ENCODE measurements at regions not wholly inside any gene's neighbourhood (a gene's known extent, or its start where the extent isn't known, plus 50 kb on each side); places are given as distances from the start of the nearest gene placed in this dataset.

DNA sequence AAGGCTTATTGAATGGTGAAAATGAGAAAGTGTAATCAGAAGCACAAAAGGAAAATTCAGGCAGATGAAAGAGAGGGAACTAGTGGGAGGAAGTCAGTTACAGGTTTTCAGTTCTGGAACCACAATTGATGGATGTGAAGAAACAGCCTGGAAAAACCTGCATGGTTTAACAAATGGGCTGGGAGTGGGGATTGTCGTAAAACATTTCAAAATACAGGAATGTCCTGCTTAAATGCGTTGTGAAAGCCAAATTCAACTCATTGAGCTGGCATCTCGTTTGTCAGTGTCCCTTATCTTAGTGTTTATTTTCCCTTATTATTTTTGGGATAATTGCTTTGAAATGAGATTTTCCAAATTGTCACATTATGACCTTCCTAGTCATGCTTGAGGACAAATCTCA lies 106.5 kb upstream of the RFC3 start:
- DNase-seq (ENCODE audit: low read depth) = no peak

GRCh38 chr13:33717775-33718174 lies 100.2 kb upstream of the RFC3 start:
- DNase-seq (ENCODE audit: low read depth) = no peak

DNA sequence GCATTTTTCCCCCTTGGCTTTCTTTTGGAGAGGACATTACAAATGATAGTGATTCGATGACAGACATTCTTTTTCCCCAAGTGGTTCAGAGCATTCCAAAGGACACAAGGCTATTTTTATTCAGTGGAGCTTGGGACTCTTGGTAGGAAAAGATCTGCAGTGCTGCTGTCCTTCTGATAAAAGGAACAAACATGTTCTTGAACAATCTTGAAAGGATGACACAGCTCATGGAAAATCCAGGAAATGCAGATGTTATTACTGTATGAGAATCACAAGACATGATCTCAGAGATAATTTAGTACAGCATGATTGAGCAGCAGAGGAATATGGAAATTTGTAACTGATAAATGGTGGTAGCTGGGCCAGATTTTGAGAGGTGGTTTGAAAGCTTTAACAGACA lies 96.2 kb upstream of the RFC3 start:
- DNase-seq (ENCODE audit: low read depth) = no peak

GRCh38 chr13:33722216-33722915 lies 95.6 kb upstream of the RFC3 start:
- no peak for DNase-seq (ENCODE audit: low read depth)

DNA sequence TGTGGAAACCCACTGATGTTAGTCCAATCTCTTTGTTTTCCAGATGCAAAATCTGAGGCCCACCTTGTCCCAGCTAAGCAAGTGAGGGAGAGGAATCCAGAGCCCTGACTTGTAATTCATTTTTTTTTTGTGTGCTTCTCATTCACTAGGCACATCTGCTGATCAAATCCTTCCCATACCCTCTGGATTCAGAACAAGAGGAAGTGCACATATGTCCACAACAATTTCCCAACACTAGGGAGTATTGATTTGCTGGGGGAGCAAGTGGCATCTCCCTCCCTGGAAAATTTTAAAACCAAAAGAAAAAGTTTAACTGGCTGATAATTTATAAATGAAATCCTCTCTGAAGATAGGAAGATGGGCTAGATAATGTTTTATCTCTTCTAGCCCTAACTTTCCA lies 94.6 kb upstream of the RFC3 start:
- DNase-seq (ENCODE audit: low read depth) = no peak

- peak; percentile 33 for DNase-seq (ENCODE audit: low read depth)
Measured at GRCh38 chr13:33723772-33724435, 94.0 kb upstream of the RFC3 start.

- no peak for DNase-seq (ENCODE audit: low read depth)
Measured at GRCh38 chr13:33725340-33725739, 92.6 kb upstream of the RFC3 start.

DNA sequence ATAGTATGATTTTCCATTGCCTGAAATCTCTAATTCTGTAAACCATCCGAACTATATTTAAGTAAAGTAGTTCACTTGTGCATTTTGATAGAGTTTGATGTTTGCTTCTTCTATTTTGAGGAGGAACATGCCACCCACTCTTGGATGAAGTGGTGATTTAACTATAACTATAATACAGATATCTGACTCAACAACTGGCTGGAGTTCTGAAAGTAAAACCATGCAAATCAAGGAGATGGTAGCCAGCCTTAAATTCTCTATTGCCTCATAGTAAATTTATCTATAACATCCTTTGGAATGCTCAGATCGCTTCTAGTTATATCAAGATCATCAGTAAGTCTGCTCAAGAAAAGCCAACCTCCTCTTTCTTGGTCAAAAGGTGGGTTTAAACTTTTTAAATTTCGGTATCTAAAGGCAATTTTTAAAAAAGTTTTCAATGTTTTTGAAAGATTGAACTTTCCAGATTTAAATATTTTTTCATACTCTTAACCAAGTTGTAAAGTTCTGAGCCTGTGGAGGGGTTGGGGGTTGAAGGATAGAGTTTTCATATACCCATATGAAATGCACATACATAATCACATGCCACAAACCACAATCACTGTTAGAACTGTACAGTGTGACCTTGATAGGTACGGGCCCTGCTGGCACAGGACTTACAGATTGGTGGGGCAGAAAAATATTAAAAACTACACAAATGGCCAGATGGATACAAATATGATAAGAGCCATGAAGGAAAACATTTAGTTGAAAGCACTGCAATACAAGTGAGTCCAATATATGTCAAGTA lies 90.5 kb upstream of the RFC3 start:
- DNase-seq (ENCODE audit: low read depth) = no peak

DNA sequence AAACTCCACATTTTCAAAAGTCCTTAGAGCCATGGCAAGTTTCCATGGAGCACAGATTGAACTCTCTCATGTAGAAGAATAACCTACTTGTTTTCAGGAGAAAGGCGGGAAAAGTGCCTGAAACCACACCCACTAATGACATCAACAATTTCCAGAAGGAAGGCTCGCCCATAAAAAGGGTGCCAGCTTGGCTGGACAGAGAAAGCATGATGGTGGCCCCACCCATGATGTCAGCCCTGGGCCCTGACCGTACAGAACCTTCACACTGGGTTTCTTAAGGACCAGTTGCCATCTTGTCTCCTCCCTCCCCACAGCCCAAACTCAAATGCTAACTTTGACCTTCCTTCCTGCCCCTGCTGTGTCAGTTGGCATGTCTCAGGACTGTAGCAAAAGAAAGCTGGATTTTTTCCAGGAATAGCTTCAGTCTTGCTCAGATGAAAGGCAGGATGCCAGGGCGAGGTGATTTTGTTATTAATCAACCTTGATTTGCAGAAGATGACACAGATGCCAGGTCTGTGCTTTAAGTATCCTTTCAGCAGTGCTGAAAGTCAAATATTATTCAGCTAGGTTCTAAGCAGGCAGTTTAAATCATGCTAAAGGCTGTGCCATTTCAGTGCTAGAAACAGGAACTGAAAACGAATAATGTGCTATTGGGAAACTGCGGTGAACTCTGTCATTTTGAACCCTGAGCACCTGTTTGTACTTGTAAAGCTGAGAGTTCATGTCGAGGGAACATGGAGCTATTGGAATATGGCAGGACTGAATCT lies 89.5 kb upstream of the RFC3 start:
- DNase-seq (ENCODE audit: low read depth) = no peak

GRCh38 chr13:33730147-33730546 lies 87.8 kb upstream of the RFC3 start:
- no peak for DNase-seq (ENCODE audit: low read depth)

- DNase-seq (ENCODE audit: low read depth) = no peak
Measured at GRCh38 chr13:33730619-33731018, 87.3 kb upstream of the RFC3 start.

- no peak for DNase-seq (ENCODE audit: low read depth)
Measured at GRCh38 chr13:33735276-33735675, 82.7 kb upstream of the RFC3 start.

DNA sequence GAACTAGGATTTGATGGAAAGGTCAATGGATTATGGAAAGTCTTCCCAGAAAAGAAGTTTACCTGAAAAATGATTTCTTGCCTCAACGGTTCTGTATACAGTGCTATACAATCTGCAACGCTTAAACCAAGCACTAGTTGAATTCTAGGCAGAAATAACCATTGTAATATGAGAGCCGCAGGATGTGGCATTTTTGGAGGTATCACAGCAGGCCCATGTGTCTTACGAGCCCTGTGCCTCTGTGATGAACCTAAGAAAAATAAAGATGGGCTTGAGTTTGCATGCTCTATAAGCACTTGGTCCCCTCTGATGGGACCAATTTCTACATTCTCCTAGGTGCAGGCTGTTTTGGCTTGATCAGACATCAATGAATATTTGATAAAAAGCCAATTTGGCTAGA lies 78.7 kb upstream of the RFC3 start:
- DNase-seq (ENCODE audit: low read depth) = no peak

- no peak for DNase-seq (ENCODE audit: low read depth)
Measured at GRCh38 chr13:33740134-33740538, 77.8 kb upstream of the RFC3 start.

DNA sequence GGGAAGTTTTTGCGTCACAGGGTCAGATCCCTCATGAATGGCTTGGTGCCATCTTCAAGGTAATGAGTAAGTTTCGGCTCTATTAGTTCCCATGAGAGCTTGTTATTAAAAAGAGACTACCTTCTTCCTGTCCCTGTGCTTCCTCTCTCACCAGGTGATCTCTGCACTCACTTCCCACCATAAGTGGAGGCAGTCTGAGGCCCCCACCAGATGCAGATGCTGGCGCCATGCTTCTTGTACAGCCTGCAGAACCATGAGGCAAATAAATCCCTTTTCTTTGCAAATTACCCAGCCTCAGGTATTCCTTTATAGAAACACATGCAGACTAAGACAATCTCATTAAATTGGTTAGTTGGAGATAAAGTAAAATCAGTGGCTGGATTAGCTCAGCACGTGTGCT lies 75.6 kb upstream of the RFC3 start:
- DNase-seq (ENCODE audit: low read depth) = no peak

GRCh38 chr13:33743438-33744368 lies 74.2 kb upstream of the RFC3 start:
- DNase-seq (ENCODE audit: low read depth) = no peak

DNA sequence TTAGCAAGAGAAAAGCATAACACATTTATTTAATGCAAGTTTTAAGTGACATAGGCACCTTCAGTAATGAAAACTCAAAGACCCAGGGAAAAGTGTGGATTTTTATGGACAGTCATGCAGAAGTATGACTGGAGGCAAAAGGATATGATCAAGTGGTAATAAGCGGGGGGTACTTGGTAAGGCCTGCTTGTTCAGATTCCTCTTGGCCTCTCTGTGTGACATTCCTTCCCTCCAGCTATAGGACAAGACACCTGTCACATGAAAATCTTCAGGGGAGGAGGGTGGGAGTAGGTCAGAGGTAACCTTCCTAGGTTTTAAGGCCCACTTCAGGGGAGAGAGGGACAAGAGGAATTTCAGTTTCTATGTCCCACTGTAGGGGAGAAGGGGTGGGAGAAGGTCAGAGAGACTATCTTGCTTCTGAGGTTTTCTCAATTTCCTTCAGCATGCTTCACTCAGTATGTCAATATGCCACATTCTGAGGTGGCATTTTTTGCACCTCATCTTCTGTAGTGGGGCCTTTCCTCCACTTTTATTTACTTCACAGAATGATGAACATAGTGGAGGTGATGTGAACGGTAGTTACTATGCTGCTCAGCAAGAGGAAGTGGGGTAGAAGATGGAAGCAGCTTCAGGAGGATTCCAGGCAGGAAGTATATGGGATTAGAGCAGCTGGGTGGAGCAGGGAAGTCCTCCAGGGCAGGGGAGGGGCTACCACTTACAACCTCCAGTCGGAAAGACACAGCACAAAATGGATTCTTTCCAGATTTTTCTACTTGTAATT lies 73.2 kb upstream of the RFC3 start:
- no peak for DNase-seq (ENCODE audit: low read depth)

- DNase-seq (ENCODE audit: low read depth) = no peak
Measured at GRCh38 chr13:33745370-33746324, 72.3 kb upstream of the RFC3 start.

- no peak for DNase-seq (ENCODE audit: low read depth)
Measured at GRCh38 chr13:33746867-33747266, 71.1 kb upstream of the RFC3 start.

Data from T-helper 22 cell (primary cell).